ENCODE measurements at regions not wholly inside any gene's neighbourhood (a gene's known extent, or its start where the extent isn't known, plus 50 kb on each side); places are given as distances from the start of the nearest gene placed in this dataset.

DNA sequence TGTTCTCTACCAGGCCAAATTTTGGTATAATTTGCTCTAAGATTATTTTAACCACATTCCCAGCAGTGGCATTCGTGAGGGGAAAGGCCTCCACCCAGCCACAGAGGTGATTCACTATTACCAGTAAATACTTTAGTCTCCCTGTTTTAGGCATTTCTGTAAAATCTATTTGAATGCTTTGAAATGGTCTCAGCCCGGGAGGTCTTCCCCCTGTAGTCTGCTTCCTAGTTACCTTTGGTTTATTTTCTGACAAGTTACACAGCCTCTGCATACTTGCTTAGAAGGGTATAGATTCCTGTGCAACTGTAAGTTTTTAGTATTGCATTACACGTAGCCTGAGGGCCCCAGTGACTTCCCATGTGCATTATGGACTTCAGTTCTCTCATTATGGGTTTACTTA is 248.7 kb downstream of the C6orf118 start:
- Histone ChIP-seq H3K9me3 (no peaks in the 10 kb centered on the region), H3K36me3 (no peaks in the 10 kb centered on the region), H3K27me3 (no peaks in the 10 kb centered on the region), H3K4me3 (ENCODE audit: low read depth, low read length) (no peak overlapping the region), H3K4me1 (no peaks in the 10 kb centered on the region)
- DNase-seq: no peak
- TF ChIP-seq, protein P1, sequence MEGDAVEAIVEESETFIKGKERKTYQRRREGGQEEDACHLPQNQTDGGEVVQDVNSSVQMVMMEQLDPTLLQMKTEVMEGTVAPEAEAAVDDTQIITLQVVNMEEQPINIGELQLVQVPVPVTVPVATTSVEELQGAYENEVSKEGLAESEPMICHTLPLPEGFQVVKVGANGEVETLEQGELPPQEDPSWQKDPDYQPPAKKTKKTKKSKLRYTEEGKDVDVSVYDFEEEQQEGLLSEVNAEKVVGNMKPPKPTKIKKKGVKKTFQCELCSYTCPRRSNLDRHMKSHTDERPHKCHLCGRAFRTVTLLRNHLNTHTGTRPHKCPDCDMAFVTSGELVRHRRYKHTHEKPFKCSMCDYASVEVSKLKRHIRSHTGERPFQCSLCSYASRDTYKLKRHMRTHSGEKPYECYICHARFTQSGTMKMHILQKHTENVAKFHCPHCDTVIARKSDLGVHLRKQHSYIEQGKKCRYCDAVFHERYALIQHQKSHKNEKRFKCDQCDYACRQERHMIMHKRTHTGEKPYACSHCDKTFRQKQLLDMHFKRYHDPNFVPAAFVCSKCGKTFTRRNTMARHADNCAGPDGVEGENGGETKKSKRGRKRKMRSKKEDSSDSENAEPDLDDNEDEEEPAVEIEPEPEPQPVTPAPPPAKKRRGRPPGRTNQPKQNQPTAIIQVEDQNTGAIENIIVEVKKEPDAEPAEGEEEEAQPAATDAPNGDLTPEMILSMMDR (IDR thresholded peaks at IDR 0.05; ENCODE audit: low read depth, low read length): no peak

DNA sequence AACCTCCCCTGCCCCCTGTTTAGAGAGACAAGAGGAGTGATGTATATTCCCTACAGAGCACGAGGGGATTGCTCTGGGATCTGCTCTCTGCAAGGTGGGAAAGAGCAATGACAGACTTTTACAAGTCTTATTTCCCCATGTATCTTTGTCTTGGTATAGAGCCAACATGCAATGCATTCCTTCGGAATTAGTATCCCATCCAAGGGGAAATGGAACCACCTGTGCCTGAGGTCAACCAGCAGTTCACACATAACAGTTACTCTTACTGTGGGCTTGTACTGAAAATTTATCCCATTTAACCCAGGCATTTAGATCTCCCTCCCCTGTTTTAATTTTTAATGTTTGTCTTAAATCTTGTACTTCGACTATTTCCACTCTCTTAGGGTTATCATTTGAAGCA is 250.4 kb downstream of the C6orf118 start:
- no peak for DNase-seq

DNA sequence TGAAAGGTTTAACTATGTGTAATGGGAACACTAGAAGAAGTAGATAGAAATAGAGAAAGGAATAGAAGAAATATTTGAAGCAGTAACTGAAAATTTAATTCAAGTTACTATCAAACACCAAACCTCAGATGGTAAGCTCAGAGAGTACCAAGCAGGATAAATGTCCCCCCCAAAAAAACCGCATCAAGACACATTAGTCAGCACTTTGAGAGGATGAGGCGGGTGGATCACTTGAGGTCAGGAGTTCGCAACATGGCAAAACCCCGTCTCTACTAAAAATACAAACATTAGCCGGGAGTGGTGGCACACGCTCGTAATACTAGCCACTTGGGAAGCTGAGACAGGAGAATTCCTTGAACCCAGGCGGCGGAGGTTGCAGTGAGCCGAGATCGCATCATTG is 253.1 kb downstream of the C6orf118 start:
- Histone ChIP-seq H3K36me3 (no peaks in the 10 kb centered on the region), H3K27me3 (no peaks in the 10 kb centered on the region), H3K4me1 (no peaks in the 10 kb centered on the region), H3K9me3 (no peaks in the 10 kb centered on the region), H3K4me3 (ENCODE audit: low read depth, low read length) (no peak overlapping the region)
- TF ChIP-seq, protein P1 (IDR thresholded peaks at IDR 0.05; ENCODE audit: low read depth, low read length): no peak
- DNase-seq: no peak

More for the DNA sequence above, 250.4 kb downstream of the C6orf118 start:
- no peaks in the 10 kb centered on the region for H3K4me1 ChIP-seq
- TF ChIP-seq, protein P1 (IDR thresholded peaks at IDR 0.05; ENCODE audit: low read depth, low read length): no peak
- no peaks in the 10 kb centered on the region for H3K27me3 ChIP-seq
- no peaks in the 10 kb centered on the region for H3K9me3 ChIP-seq
- no peaks in the 10 kb centered on the region for H3K36me3 ChIP-seq
- H3K4me3 ChIP-seq (ENCODE audit: low read depth, low read length): no peak overlapping the region

DNA sequence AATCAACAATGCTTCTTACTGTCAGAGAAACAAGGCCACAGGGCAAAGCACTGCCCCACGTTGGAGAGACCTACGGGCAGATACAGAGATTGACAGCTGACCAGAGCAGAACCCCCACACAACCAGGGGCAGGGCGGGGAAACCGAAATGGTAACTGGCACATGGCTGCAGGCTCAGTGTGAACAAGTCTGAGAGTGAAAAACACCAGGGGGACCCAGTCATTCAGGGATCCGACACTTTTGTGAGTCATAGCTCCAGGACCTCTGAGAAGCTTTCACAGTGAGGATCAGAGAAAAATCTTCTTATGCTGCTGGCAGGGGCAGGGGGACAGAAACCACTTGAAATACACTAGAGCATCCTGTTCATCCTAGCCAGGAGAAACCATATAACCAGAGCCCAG is 254.2 kb downstream of the C6orf118 start:
- H3K27me3 ChIP-seq: no peaks in the 10 kb centered on the region
- no peak overlapping the region for H3K4me3 ChIP-seq (ENCODE audit: low read depth, low read length)
- H3K4me1 ChIP-seq: no peaks in the 10 kb centered on the region
- DNase-seq: no peak
- no peaks in the 10 kb centered on the region for H3K36me3 ChIP-seq
- TF ChIP-seq, protein P1 (IDR thresholded peaks at IDR 0.05; ENCODE audit: low read depth, low read length): no peak
- H3K9me3 ChIP-seq: no peaks in the 10 kb centered on the region

DNA sequence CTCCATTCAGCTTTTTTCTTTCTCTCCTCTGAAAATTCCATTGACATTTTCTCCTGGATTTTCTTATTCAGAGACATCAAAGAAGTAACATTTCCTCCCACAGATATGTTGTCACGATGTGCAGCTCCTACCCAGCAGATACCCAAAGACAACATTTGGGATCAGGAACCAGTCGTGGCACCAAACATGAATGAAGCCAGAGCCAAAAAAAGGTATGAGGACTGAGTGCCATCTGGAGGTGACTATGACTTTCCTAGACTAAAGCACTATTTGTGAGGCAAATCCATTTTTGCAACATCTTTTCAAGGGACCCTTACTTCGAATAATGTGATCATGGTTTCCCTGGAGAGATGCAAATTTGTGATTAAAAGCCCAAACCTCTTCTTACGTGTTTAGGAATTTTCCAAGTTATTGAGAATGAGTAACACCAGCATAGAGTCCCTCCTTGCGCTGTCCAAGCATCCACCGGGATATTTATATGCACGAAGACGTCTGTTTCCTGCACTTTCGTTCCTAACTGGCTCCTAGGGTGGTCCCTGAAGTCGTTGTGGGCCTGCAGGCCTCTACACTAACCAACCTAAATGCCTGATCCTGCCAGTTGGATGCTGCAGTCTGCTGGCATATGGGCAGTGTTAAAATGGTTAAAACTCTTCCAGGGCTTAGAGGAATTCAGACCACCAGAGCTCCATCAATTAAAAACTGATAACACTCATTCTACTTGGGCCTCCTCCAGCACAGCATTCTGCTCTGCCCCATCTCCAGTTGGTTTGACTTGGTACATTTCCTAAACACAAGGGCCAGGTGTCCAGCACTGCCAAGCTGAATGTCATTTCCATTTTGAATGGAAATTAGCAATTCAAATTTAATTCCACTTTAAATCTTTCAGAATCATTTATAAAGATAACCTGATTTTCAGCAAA is 256.6 kb downstream of the C6orf118 start:
- H3K27me3 ChIP-seq: no peaks in the 10 kb centered on the region
- no peak for DNase-seq
- H3K4me1 ChIP-seq: no peaks in the 10 kb centered on the region
- H3K4me3 ChIP-seq (ENCODE audit: low read depth, low read length): no peak overlapping the region
- no peaks in the 10 kb centered on the region for H3K36me3 ChIP-seq
- H3K9me3 ChIP-seq: no peaks in the 10 kb centered on the region
- TF ChIP-seq, protein P1 (IDR thresholded peaks at IDR 0.05; ENCODE audit: low read depth, low read length): no peak

DNA sequence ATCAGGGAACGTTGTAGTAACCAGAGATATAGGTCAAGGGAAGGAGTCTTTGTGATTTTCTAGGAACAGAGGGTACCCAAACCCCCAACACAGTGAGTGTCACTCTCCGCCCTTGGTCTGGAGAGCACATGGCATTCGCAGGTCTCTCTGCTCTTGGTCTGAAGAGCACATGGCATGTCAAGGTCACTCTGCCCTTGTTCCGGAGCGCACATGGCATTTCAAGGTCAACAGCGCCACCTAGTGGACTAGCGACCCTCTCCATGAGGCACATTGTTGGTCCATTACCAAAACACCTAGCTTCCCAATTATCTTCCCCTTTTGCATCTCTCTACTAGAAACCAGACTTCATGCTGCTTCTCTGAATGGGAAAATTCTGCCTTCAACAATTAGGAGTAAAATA is 260.0 kb downstream of the C6orf118 start:
- H3K9me3 ChIP-seq: no peaks in the 10 kb centered on the region
- TF ChIP-seq, protein P1 (IDR thresholded peaks at IDR 0.05; ENCODE audit: low read depth, low read length): peak; percentile 77
- no peaks in the 10 kb centered on the region for H3K4me1 ChIP-seq
- H3K4me3 ChIP-seq (ENCODE audit: low read depth, low read length): no peak overlapping the region
- H3K27me3 ChIP-seq: no peaks in the 10 kb centered on the region
- DNase-seq: peak; percentile 77
- H3K36me3 ChIP-seq: no peaks in the 10 kb centered on the region
